HG03175 (cell line): ENCODE measurements at regions not wholly inside any gene's neighbourhood (a gene's known extent, or its start where the extent isn't known, plus 50 kb on each side); places are given as distances from the start of the nearest gene placed in this dataset.

ENCODE experiments used
- ATAC-seq: cut with Tn5 transposase; IDR thresholded peaks from one replicate; pipeline ENCODE4 v1.9.1; 2021; ENCODE audit warnings: mild to moderate bottlenecking, moderate library complexity; ENCODE audit not compliant: unreplicated experiment

- ATAC-seq = no peak
Measured at GRCh38 chr10:33126742-33127141, 168.7 kb upstream of the ITGB1 start.

GRCh38 chr10:33125522-33126517, 167.8 kb upstream of the ITGB1 start:
- no peak for ATAC-seq

GRCh38 chr10:33125111-33125510, 167.1 kb upstream of the ITGB1 start:
- no peak for ATAC-seq

- no peak for ATAC-seq
Measured at GRCh38 chr10:33123680-33124079, 165.7 kb upstream of the ITGB1 start.

GRCh38 chr10:33122014-33122809, 164.2 kb upstream of the ITGB1 start:
- ATAC-seq = no peak

GRCh38 chr10:33120700-33121099, 162.7 kb upstream of the ITGB1 start:
- ATAC-seq = no peak

- ATAC-seq = no peak
Measured at GRCh38 chr10:33120275-33120674, 162.2 kb upstream of the ITGB1 start.

GRCh38 chr10:33117816-33118215, 159.8 kb upstream of the ITGB1 start:
- ATAC-seq = peak; percentile 61

GRCh38 chr10:33117230-33117629, 159.2 kb upstream of the ITGB1 start:
- no peak for ATAC-seq

GRCh38 chr10:33115738-33116719, 158.0 kb upstream of the ITGB1 start:
- no peak for ATAC-seq

GRCh38 chr10:33114451-33114952, 156.5 kb upstream of the ITGB1 start:
- no peak for ATAC-seq

- ATAC-seq = no peak
Measured at GRCh38 chr10:33113466-33113865, 155.4 kb upstream of the ITGB1 start.

- no peak for ATAC-seq
Measured at GRCh38 chr10:33112831-33113455, 154.9 kb upstream of the ITGB1 start.

GRCh38 chr10:33111488-33112051, 153.5 kb upstream of the ITGB1 start:
- ATAC-seq = no peak

- ATAC-seq = no peak
Measured at GRCh38 chr10:33109788-33110469, 151.9 kb upstream of the ITGB1 start.

- no peak for ATAC-seq
Measured at GRCh38 chr10:33109384-33109783, 151.4 kb upstream of the ITGB1 start.

GRCh38 chr10:33107953-33108352, 149.9 kb upstream of the ITGB1 start:
- ATAC-seq = no peak

- ATAC-seq = no peak
Measured at GRCh38 chr10:33106767-33107166, 148.7 kb upstream of the ITGB1 start.

- ATAC-seq = no peak
Measured at GRCh38 chr10:33103863-33104379, 145.9 kb upstream of the ITGB1 start.
